Breast epithelium (tissue), 4 donors: ENCODE measurements at regions not wholly inside any gene's neighbourhood (a gene's known extent, or its start where the extent isn't known, plus 50 kb on each side); places are given as distances from the start of the nearest gene placed in this dataset.

Experiments
- DNase-seq, 2 donors: peaks; one replicate each; pipeline ENCODE4 v3.0.0-alpha.2; 2019; ENCODE audit warnings: low spot score in 2 of 2
- H3K27ac ChIP-seq, 2 donors: fragments of 200-600 bp; sonication (generic) in 1 of 2; one replicate each; pipeline ENCODE4 v1.5.1; 2016 to 2019; ENCODE audit warnings: mild to moderate bottlenecking in 1 of 2
- H3K27me3 ChIP-seq, 2 donors: fragments of 200-600 bp; sonication (generic) in 1 of 2; one replicate each; pipeline versions ENCODE4 v1.5.1 to v1.6.0; 2017 to 2019; ENCODE audit warnings: control low read depth in 1 of 2, mild to moderate bottlenecking in 1 of 2
- H3K36me3 ChIP-seq: fragments of 200-600 bp; one replicate; pipeline ENCODE4 v1.5.1; 2019
- H3K4me1 ChIP-seq, 2 donors: fragments of 200-600 bp; sonication (generic); one replicate each; pipeline ENCODE4 v1.5.1; 2016 to 2019; ENCODE audit warnings: control low read depth in 1 of 2
- H3K4me3 ChIP-seq, 3 donors: fragments of 200-600 bp; sonication (generic); 1 replicate in 2 of 3; 2 replicates in 1 of 3; pipeline ENCODE4 v1.5.1; 2016 to 2019; ENCODE audit warnings: mild to moderate bottlenecking in 3 of 3, moderate library complexity in 2 of 3
- H3K9me3 ChIP-seq, 2 donors: fragments of 200-600 bp; sonication (generic) in 1 of 2; one replicate each; pipeline ENCODE4 v1.5.1; 2016 to 2019; ENCODE audit warnings: control low read depth in 1 of 2
- CTCF ChIP-seq, 3 donors: fragments of 450-650 bp; IDR thresholded peaks; one replicate each; pipeline ENCODE4 v1.5.1; 2016 to 2017; ENCODE audit warnings: antibody characterized with exemption in 3 of 3, mild to moderate bottlenecking in 3 of 3, moderate library complexity in 3 of 3
- POLR2A ChIP-seq: fragments of 450-650 bp; IDR thresholded peaks from one replicate; pipeline ENCODE4 v1.6.1; 2016; ENCODE audit warnings: antibody characterized with exemption, mild to moderate bottlenecking, moderate library complexity
- POLR2AphosphoS5 ChIP-seq, 3 donors: sonication (generic); formaldehyde crosslinking; IDR thresholded peaks; one replicate each; pipeline ENCODE4 v1.6.1; 2017; ENCODE audit warnings: antibody characterized with exemption in 3 of 3
- intact Hi-C: fragments of 100-400 bp; cut with DNase I; formaldehyde crosslinking; loops from one replicate; pipeline ENCODE4 v1.15.1; 2023; ENCODE audit warnings: low total_unique reads

- intact Hi-C loops: no loop called here
- TF ChIP-seq CTCF (IDR thresholded peaks at IDR 0.05) (no peak), POLR2AphosphoS5 (IDR thresholded peaks at IDR 0.05) (no peak), POLR2A (no peak)
- H3K4me3 ChIP-seq: no peak overlapping the region
Measured at GRCh38 chr3:152742368-152743347, 92.3 kb upstream of the P2RY1 start.

GRCh38 chr3:152745646-152746045 is 89.3 kb upstream of the P2RY1 start:
- TF ChIP-seq POLR2A (no peak), POLR2AphosphoS5 (IDR thresholded peaks at IDR 0.05) (no peak), CTCF (IDR thresholded peaks at IDR 0.05) (no peak)
- intact Hi-C loops: no loop called here
- no peaks in the 10 kb centered on the region for H3K4me1 ChIP-seq
- no peak overlapping the region for H3K27ac ChIP-seq
- peaks cover 0 to 13% of the 10 kb centered on the region in 2 donors for H3K9me3 ChIP-seq
- H3K36me3 ChIP-seq: no peaks in the 10 kb centered on the region
- H3K27me3 ChIP-seq: no peaks in the 10 kb centered on the region
- no peak overlapping the region for H3K4me3 ChIP-seq
- DNase-seq: no peak

More at GRCh38 chr3:152742368-152743347, 92.3 kb upstream of the P2RY1 start:
- no peak overlapping the region for H3K27ac ChIP-seq
- no peaks in the 10 kb centered on the region for H3K4me1 ChIP-seq
- no peaks in the 10 kb centered on the region for H3K27me3 ChIP-seq
- no peak for DNase-seq
- H3K36me3 ChIP-seq: no peaks in the 10 kb centered on the region
- no peaks in the 10 kb centered on the region for H3K9me3 ChIP-seq

GRCh38 chr3:152754303-152754702 is 80.6 kb upstream of the P2RY1 start:
- peaks cover 0 to 13% of the 10 kb centered on the region in 2 donors for H3K9me3 ChIP-seq
- H3K36me3 ChIP-seq: no peaks in the 10 kb centered on the region
- TF ChIP-seq CTCF (IDR thresholded peaks at IDR 0.05) (no peak), POLR2A (no peak), POLR2AphosphoS5 (IDR thresholded peaks at IDR 0.05) (no peak)
- H3K4me3 ChIP-seq: no peak overlapping the region
- intact Hi-C loops: no loop called here
- no peak for DNase-seq
- no peaks in the 10 kb centered on the region for H3K27me3 ChIP-seq
- H3K4me1 ChIP-seq: no peaks in the 10 kb centered on the region
- no peak overlapping the region for H3K27ac ChIP-seq

- DNase-seq: no peak
- intact Hi-C loops: no loop called here
- TF ChIP-seq CTCF (IDR thresholded peaks at IDR 0.05) (no peak), POLR2A (no peak), POLR2AphosphoS5 (IDR thresholded peaks at IDR 0.05) (no peak)
- no peaks in the 10 kb centered on the region for H3K4me1 ChIP-seq
- no peak overlapping the region for H3K27ac ChIP-seq
- no peaks in the 10 kb centered on the region for H3K27me3 ChIP-seq
- no peaks in the 10 kb centered on the region for H3K9me3 ChIP-seq
- no peaks in the 10 kb centered on the region for H3K36me3 ChIP-seq
- no peak overlapping the region for H3K4me3 ChIP-seq
Measured at GRCh38 chr3:152756807-152757206, 78.1 kb upstream of the P2RY1 start.

GRCh38 chr3:152760024-152760563 is 74.8 kb upstream of the P2RY1 start:
- Histone ChIP-seq H3K27ac (no peak overlapping the region), H3K4me1 (no peaks in the 10 kb centered on the region), H3K36me3 (no peaks in the 10 kb centered on the region), H3K4me3 (no peak overlapping the region), H3K27me3 (no peaks in the 10 kb centered on the region), H3K9me3 (peaks cover 0 to under 1% of the 10 kb centered on the region in 2 donors)
- no peak for DNase-seq
- TF ChIP-seq POLR2A (no peak), CTCF (IDR thresholded peaks at IDR 0.05) (no peak), POLR2AphosphoS5 (IDR thresholded peaks at IDR 0.05) (no peak)
- intact Hi-C loops: no loop called here
